Glomerular visceral epithelial cell (primary cell): ENCODE measurements at regions not wholly inside any gene's neighbourhood (a gene's known extent, or its start where the extent isn't known, plus 50 kb on each side); places are given as distances from the start of the nearest gene placed in this dataset.

ENCODE experiments used
- DNase-seq: peaks from one replicate; pipeline ENCODE4 v3.0.0-alpha.2; 2016; ENCODE audit errors: extremely low spot score

- DNase-seq, result no peak
Observed at GRCh38 chr5:116660929-116661328, 86.3 kb upstream of the SEMA6A start.

- no peak for DNase-seq
Observed at GRCh38 chr5:116658830-116659229, 84.2 kb upstream of the SEMA6A start.

- no peak for DNase-seq
Observed at GRCh38 chr5:116658141-116658540, 83.5 kb upstream of the SEMA6A start.

- DNase-seq, result no peak
Observed at GRCh38 chr5:116655431-116655830, 80.8 kb upstream of the SEMA6A start.

- DNase-seq, result no peak
Observed at GRCh38 chr5:116654925-116655324, 80.3 kb upstream of the SEMA6A start.

- DNase-seq, result no peak
Observed at GRCh38 chr5:116652903-116653302, 78.3 kb upstream of the SEMA6A start.

DNA sequence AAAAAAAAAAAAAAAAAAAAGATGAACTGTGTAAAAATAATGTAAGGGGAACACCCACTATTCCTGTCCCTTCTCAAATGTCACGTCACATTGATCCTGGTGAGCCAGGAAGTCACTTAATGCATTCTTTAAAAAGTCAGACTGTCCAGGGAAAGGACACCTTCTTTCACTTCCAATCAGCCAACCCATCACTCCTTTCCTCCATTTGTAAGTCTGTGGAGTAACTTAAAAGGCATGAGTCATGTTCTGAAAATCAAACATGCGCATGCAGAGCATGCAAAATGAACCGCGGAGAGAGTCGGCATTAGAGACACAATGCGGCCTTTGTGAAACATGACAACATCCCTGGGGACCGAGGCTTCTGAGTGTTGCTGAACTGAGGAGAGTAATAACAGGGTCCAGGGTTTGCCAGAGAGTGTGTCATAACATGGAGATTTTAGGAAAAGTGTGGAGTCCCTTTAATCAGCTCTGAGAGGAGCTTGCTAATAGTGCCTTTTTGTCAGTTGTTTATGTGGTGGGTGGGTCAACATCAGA is 77.6 kb upstream of the SEMA6A start:
- DNase-seq, result no peak

- no peak for DNase-seq
Observed at GRCh38 chr5:116651653-116652052, 77.0 kb upstream of the SEMA6A start.

DNA sequence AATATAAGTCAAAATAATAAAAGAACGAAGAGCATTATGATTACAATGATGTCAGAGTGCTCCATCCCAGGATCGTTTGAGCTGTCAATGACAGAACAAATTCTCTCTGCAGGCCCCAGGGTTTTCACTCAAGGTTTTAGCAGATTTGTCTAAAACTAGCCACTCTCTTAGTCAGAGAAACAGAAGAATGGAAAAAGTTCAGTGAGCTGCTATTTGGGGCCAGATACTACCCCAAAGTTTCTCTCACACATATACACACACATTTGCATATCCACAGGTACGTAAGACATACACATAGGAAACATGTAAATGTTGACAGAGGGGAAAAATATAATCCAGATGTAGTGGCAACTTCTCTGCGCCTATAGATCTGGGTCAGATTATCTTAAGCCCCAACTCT is 76.3 kb upstream of the SEMA6A start:
- no peak for DNase-seq

DNA sequence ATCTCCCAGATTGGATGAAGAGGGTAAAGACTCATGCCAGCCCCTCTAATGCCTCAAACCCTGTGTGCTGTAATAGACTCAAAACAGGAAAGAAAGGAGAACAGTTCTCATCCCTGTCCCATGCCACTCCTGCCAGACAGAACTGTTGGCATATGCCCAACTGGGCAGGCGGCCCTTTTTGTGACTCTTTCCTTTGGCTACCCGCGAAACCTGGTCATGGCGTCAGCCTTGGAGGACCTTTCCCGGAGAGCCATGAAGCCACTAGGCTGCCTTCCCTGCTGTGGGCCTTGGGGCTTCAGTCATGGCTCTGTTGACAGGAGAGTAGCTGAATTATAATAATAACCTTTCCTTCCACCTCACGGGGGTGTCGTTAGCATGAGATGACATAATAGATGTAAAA is 75.9 kb upstream of the SEMA6A start:
- DNase-seq, result no peak

- no peak for DNase-seq
Observed at GRCh38 chr5:116646611-116647289, 72.1 kb upstream of the SEMA6A start.

GRCh38 chr5:116645627-116646026 is 71.0 kb upstream of the SEMA6A start:
- DNase-seq, result peak; percentile 10

- no peak for DNase-seq
Observed at GRCh38 chr5:116640236-116640635, 65.6 kb upstream of the SEMA6A start.

- DNase-seq, result no peak
Observed at GRCh38 chr5:116637149-116637740, 62.6 kb upstream of the SEMA6A start.

GRCh38 chr5:116632890-116633289 is 58.3 kb upstream of the SEMA6A start:
- DNase-seq, result no peak

GRCh38 chr5:116631147-116631546 is 56.5 kb upstream of the SEMA6A start:
- no peak for DNase-seq

- no peak for DNase-seq
Observed at GRCh38 chr5:116629168-116629567, 54.5 kb upstream of the SEMA6A start.

DNA sequence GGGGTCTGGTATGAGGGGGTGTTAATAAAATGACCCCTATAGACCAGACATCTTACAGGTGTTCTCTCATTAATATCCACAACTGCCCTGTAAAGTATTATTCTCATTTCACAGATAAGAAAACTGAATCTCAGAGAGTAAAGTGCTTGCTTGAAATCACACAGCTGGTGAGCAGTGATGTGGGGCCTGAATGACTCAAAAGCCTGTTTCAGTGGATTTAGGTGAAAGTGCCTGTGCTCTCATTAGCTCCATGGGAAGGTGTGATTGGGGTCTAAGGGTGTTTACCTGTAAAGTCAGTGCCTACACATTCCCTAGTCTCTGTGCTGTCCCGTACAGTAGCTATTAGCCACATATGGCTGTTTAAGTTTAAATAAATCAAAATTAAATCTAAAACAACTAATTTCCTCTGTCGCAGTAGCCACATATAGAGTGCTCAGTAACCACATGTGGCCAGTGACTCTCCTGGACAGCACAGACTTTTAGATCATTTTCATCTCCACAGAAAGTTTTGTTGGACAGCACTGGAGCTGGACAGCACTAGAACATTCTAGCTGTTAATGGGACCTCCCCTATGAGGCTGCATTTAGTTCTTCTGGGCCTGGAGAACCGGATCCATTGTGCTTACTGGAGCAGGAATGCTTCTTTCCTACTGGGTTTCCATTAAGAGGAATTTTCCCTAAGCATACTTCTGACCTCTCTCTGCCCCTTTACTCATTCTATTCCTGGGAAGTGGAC is 52.5 kb upstream of the SEMA6A start:
- DNase-seq, result no peak

- DNase-seq, result peak; percentile 35
Observed at GRCh38 chr5:116626272-116626723, 51.7 kb upstream of the SEMA6A start.
